GM12891 (cell line): ENCODE measurements at regions not wholly inside any gene's neighbourhood (a gene's known extent, or its start where the extent isn't known, plus 50 kb on each side); places are given as distances from the start of the nearest gene placed in this dataset.

Source experiments
- DNase-seq: peaks from one replicate; pipeline ENCODE4 v3.0.0; 2011; ENCODE audit warnings: low spot score; ENCODE audit not compliant: insufficient read length
- FAIRE-seq: peaks from 2 replicates; lab custom pipeline; 2011; peaks lifted over from hg19 to GRCh38; lab: Jason Lieb, UNC
- PAX5 ChIP-seq: IDR thresholded peaks from 2 replicates; pipeline ENCODE4 v1.6.1; 2011; ENCODE audit warnings: low read length, moderate library complexity, mild to moderate bottlenecking; ENCODE audit not compliant: insufficient read depth, severe bottlenecking
- POLR2A ChIP-seq: IDR thresholded peaks from 2 replicates; pipeline ENCODE4 v1.6.1; 2011; ENCODE audit warnings: low read depth, low read length, control low read depth
- POLR2AphosphoS5 ChIP-seq: IDR thresholded peaks from 2 replicates; pipeline ENCODE4 v1.6.1; 2011; ENCODE audit warnings: low read depth, low read length, control low read depth
- POU2F2 ChIP-seq: IDR thresholded peaks from 2 replicates; pipeline ENCODE4 v1.6.1; 2011; ENCODE audit warnings: low read depth, mild to moderate bottlenecking, control low read depth, low read length, moderate library complexity
- SPI1 ChIP-seq: IDR thresholded peaks from 2 replicates; pipeline ENCODE4 v1.6.1; 2011; ENCODE audit warnings: low read depth, low read length, control low read depth
- TAF1 ChIP-seq: IDR thresholded peaks from 2 replicates; pipeline ENCODE4 v1.6.1; 2011; ENCODE audit warnings: low read depth, low read length, control low read depth

- DNase-seq (no peak), FAIRE-seq (no peak)
- TF ChIP-seq POLR2AphosphoS5: no peak
- no peak for TF ChIP-seq SPI1
- no peak for TF ChIP-seq PAX5
- TF ChIP-seq POLR2A: no peak
- TF ChIP-seq TAF1: no peak
Observed at GRCh38 chr2:147441182-147441581, 403.6 kb upstream of the ACVR2A start.

GRCh38 chr2:147440734-147441133 lies 404.1 kb upstream of the ACVR2A start:
- TF ChIP-seq POU2F2 (no peak), PAX5 (no peak), SPI1 (no peak), POLR2AphosphoS5 (no peak), TAF1 (no peak), POLR2A (no peak)
- FAIRE-seq: no peak
- no peak for DNase-seq

GRCh38 chr2:147439986-147440385 lies 404.8 kb upstream of the ACVR2A start:
- DNase-seq: no peak
- TF ChIP-seq POLR2AphosphoS5 (no peak), PAX5 (no peak), POLR2A (no peak), POU2F2 (no peak), TAF1 (no peak), SPI1 (no peak)
- FAIRE-seq: no peak

- no peak for DNase-seq
- TF ChIP-seq POLR2A (no peak), POU2F2 (no peak), POLR2AphosphoS5 (no peak), SPI1 (no peak), TAF1 (no peak), PAX5 (no peak)
- no peak for FAIRE-seq
Observed at GRCh38 chr2:147438882-147439281, 405.9 kb upstream of the ACVR2A start.

- TF ChIP-seq TAF1 (no peak), PAX5 (no peak), POU2F2 (no peak), POLR2AphosphoS5 (no peak), SPI1 (no peak), POLR2A (no peak)
- FAIRE-seq (no peak), DNase-seq (no peak)
Observed at GRCh38 chr2:147433822-147434221, 411.0 kb upstream of the ACVR2A start.

GRCh38 chr2:147430408-147430807 lies 414.4 kb upstream of the ACVR2A start:
- DNase-seq: no peak
- TF ChIP-seq POLR2AphosphoS5: no peak
- TF ChIP-seq SPI1: no peak
- TF ChIP-seq PAX5: no peak
- no peak for TF ChIP-seq TAF1
- no peak for TF ChIP-seq POLR2A
- no peak for TF ChIP-seq POU2F2
- FAIRE-seq: no peak

GRCh38 chr2:147428120-147428747 lies 416.6 kb upstream of the ACVR2A start:
- FAIRE-seq (no peak), DNase-seq (no peak)
- TF ChIP-seq POLR2A: no peak
- no peak for TF ChIP-seq SPI1
- no peak for TF ChIP-seq POU2F2
- no peak for TF ChIP-seq TAF1
- no peak for TF ChIP-seq PAX5
- TF ChIP-seq POLR2AphosphoS5: no peak

GRCh38 chr2:147425437-147426029 lies 419.3 kb upstream of the ACVR2A start:
- DNase-seq (no peak), FAIRE-seq (no peak)
- TF ChIP-seq TAF1 (no peak), SPI1 (no peak), POLR2A (no peak), POU2F2 (no peak), PAX5 (no peak), POLR2AphosphoS5 (no peak)

- TF ChIP-seq POLR2AphosphoS5: no peak
- no peak for TF ChIP-seq POLR2A
- TF ChIP-seq TAF1: no peak
- no peak for TF ChIP-seq PAX5
- no peak for TF ChIP-seq SPI1
- TF ChIP-seq POU2F2: no peak
- no peak for FAIRE-seq
- DNase-seq: no peak
Observed at GRCh38 chr2:147424766-147425165, 420.1 kb upstream of the ACVR2A start.
